ENCODE measurements at regions not wholly inside any gene's neighbourhood (a gene's known extent, or its start where the extent isn't known, plus 50 kb on each side); places are given as distances from the start of the nearest gene placed in this dataset.

DNA sequence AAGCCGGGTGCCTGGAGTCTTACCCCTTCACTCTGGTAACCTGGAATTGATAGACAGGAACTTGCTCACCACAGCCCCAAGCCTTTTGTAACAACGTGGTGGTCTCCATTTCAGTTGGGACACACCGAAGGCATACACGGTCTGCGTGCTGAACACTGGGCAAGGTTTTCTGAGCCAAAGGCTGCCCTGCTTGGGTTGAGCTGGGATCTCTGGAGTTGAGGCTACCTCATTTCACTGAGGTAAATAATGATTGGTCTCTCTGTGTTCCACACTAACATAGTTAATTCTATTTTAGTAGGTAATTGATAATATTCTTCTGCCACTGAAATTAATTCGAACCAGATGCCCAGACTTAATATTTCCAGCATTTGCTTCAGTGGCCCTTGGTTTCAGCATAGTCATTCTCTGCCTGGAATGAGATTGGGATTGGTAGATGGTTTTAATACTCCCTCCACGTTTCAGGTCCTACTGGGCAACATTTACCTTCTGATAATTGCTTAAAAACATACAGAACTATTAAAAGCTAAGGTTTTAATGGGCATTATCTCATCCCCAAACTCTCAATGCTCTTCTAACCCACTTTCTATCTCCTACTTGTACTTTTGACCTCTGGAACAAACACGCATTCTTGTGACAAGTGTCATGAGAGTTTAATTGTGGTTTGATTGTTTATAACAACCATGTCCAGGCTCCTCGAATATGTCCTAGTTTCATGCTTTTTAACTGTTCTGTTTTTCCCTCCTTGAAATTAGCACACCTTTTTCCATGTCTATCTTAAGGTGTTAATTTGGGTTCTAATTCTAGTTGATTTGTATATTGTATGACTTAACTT, 202.3 kb upstream of the KLF6 start:
- TF ChIP-seq, protein P1, sequence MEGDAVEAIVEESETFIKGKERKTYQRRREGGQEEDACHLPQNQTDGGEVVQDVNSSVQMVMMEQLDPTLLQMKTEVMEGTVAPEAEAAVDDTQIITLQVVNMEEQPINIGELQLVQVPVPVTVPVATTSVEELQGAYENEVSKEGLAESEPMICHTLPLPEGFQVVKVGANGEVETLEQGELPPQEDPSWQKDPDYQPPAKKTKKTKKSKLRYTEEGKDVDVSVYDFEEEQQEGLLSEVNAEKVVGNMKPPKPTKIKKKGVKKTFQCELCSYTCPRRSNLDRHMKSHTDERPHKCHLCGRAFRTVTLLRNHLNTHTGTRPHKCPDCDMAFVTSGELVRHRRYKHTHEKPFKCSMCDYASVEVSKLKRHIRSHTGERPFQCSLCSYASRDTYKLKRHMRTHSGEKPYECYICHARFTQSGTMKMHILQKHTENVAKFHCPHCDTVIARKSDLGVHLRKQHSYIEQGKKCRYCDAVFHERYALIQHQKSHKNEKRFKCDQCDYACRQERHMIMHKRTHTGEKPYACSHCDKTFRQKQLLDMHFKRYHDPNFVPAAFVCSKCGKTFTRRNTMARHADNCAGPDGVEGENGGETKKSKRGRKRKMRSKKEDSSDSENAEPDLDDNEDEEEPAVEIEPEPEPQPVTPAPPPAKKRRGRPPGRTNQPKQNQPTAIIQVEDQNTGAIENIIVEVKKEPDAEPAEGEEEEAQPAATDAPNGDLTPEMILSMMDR (IDR thresholded peaks at IDR 0.05), result no peak
- no peak for TF ChIP-seq POLR2AphosphoS5 (IDR thresholded peaks at IDR 0.05; ENCODE audit: low read depth, low read length)
- no peak for TF ChIP-seq SIN3A (IDR thresholded peaks at IDR 0.05; ENCODE audit: borderline replicate concordance, insufficient read depth, low read depth, low read length)
- TF ChIP-seq, protein P2, sequence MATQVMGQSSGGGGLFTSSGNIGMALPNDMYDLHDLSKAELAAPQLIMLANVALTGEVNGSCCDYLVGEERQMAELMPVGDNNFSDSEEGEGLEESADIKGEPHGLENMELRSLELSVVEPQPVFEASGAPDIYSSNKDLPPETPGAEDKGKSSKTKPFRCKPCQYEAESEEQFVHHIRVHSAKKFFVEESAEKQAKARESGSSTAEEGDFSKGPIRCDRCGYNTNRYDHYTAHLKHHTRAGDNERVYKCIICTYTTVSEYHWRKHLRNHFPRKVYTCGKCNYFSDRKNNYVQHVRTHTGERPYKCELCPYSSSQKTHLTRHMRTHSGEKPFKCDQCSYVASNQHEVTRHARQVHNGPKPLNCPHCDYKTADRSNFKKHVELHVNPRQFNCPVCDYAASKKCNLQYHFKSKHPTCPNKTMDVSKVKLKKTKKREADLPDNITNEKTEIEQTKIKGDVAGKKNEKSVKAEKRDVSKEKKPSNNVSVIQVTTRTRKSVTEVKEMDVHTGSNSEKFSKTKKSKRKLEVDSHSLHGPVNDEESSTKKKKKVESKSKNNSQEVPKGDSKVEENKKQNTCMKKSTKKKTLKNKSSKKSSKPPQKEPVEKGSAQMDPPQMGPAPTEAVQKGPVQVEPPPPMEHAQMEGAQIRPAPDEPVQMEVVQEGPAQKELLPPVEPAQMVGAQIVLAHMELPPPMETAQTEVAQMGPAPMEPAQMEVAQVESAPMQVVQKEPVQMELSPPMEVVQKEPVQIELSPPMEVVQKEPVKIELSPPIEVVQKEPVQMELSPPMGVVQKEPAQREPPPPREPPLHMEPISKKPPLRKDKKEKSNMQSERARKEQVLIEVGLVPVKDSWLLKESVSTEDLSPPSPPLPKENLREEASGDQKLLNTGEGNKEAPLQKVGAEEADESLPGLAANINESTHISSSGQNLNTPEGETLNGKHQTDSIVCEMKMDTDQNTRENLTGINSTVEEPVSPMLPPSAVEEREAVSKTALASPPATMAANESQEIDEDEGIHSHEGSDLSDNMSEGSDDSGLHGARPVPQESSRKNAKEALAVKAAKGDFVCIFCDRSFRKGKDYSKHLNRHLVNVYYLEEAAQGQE (IDR thresholded peaks at IDR 0.05; ENCODE audit: insufficient read depth in 1 of 2, low read depth in 2 of 2, low read length in 1 of 2), result no peak

All from Panc1 (cell line).